ENCODE measurements at regions not wholly inside any gene's neighbourhood (a gene's known extent, or its start where the extent isn't known, plus 50 kb on each side); places are given as distances from the start of the nearest gene placed in this dataset.
"Not testable (repeated sequence)": the region's sequence is repeated elsewhere in the genome, so short reads cannot be mapped to it uniquely, and the experiment has no call there.

DNA sequence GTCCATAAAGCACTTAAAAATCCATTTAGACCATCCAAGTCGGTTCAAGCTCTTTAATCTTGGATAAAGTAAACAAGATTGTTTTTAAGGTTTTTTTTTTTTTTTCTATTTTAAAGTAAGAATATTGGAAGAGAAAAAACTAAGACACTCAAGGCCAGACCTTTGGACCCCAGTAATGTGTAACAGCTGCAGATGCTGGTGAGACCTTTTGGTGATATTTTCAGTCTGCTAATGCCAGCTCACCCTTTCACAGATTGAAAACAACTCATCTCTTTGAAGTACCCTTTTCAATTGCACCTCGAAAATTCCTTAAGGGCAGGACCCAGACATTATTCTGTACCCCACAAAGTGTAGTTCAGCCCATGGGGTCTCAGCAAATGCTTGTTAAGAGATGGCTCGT is 260.7 kb upstream of the CTNNB1 start:
- no peak overlapping the region for H3K27ac ChIP-seq
- no peaks in the 10 kb centered on the region for H3F3A ChIP-seq (ENCODE audit: insufficient read depth)
- no peaks in the 10 kb centered on the region for H3K4me1 ChIP-seq (ENCODE audit: insufficient read depth)
- no peak for TF ChIP-seq EZH2 (IDR thresholded peaks at IDR 0.05; ENCODE audit: insufficient read depth, poor library complexity, severe bottlenecking)
- TF ChIP-seq EZH2phosphoT487 (IDR thresholded peaks at IDR 0.05; ENCODE audit: insufficient read depth, low read depth), result no peak
- H2AFZ ChIP-seq, result no peak overlapping the region
- no peak for DNase-seq
- H3K9me2 ChIP-seq (ENCODE audit: insufficient read depth), result no peaks in the 10 kb centered on the region
- 14% methylated on average over 3 of the region's 3 CpGs for WGBS, 2 experiments (ENCODE audit: low coverage in 1 of 2, low lambda C conversion rate in 2 of 2, missing lambda C conversion rate in 2 of 2)
- no peaks in the 10 kb centered on the region for H3K79me2 ChIP-seq (ENCODE audit: insufficient read depth)
- no peak overlapping the region for H3K9ac ChIP-seq
- H3K9me3 ChIP-seq (ENCODE audit: low read depth), result no peaks in the 10 kb centered on the region
- no peaks in the 10 kb centered on the region for H4K20me1 ChIP-seq (ENCODE audit: insufficient read depth)
- in situ Hi-C loops (cut with MboI), result no loop called here
- H3K4me2 ChIP-seq (ENCODE audit: unreplicated experiment), result no peak overlapping the region
- no peak overlapping the region for H3K4me3 ChIP-seq
- H3K27me3 ChIP-seq (replicated peaks; ENCODE audit: insufficient read depth), result no peaks in the 10 kb centered on the region
- no peaks in the 10 kb centered on the region for H3K36me3 ChIP-seq (ENCODE audit: low read depth)

DNA sequence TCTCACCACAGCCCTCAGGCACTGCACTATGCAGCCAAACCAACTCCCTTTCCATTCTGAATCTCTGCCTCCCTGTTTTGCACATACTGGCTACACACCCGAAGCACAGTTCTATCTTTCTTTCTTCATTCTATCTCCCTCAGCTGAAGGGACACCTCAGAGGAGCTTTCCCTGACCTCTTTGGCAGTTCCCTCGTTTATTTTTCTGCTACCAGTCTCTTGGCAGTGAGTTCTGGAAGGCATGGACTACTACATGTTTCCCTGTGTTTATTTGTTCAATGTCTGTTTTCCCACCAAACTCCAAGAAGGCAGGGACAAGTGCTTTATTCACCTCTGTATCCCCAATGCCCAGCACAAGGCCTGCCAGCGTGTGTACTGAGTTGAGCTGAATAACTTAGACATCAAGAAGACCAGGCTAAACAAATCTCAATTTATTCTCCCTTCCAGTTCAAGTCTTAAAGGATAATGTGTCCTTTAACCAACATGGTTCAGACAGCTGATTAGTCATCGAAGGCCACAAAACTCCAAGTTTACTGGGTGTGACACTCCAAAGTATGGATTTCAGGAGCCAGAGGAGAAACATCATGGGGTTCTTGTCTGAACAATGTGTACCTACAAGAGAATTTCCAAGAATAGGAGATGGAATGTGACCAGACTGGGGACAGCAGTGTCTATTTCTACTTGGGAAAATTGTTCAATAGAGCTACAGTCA is 260.1 kb upstream of the CTNNB1 start:
- Histone ChIP-seq H3K27me3 (replicated peaks; ENCODE audit: insufficient read depth) (no peaks in the 10 kb centered on the region), H4K20me1 (ENCODE audit: insufficient read depth) (no peaks in the 10 kb centered on the region)
- in situ Hi-C loops (cut with MboI), result no loop called here

DNA sequence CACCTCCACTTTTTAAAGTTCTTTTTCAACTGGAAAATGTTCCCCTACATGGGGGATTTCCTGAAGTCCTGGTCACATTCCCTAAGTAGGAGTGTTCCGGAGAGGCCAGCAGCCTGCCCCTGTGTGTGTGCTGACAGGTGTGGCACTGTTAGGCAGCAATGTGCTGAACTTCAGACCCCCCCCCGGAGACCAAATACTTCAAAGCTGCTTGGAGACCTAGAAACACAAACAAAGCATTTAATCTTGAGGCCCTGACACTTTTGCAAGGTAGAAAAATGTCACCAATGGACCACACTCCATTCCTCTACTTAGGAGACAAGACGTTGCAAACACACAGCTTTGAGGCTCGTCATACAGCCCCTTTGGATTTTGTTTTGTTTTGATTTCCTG is 259.6 kb upstream of the CTNNB1 start:
- Histone ChIP-seq H3K27ac (no peak overlapping the region), H3F3A (ENCODE audit: insufficient read depth) (no peaks in the 10 kb centered on the region), H2AFZ (no peak overlapping the region), H3K9me2 (ENCODE audit: insufficient read depth) (no peaks in the 10 kb centered on the region), H3K79me2 (ENCODE audit: insufficient read depth) (no peaks in the 10 kb centered on the region), H3K4me2 (ENCODE audit: unreplicated experiment) (no peak overlapping the region), H3K4me3 (no peak overlapping the region), H3K36me3 (ENCODE audit: low read depth) (no peaks in the 10 kb centered on the region), H4K20me1 (ENCODE audit: insufficient read depth) (no peaks in the 10 kb centered on the region), H3K9me3 (ENCODE audit: low read depth) (no peaks in the 10 kb centered on the region), H3K9ac (no peak overlapping the region), H3K4me1 (ENCODE audit: insufficient read depth) (no peaks in the 10 kb centered on the region), H3K27me3 (replicated peaks; ENCODE audit: insufficient read depth) (no peaks in the 10 kb centered on the region)
- in situ Hi-C loops (cut with MboI), result no loop called here
- 27 to 35% methylated on average over 4 of the region's 4 CpGs for WGBS, 2 experiments (ENCODE audit: low coverage in 1 of 2, low lambda C conversion rate in 2 of 2, missing lambda C conversion rate in 2 of 2)
- TF ChIP-seq EZH2 (IDR thresholded peaks at IDR 0.05; ENCODE audit: insufficient read depth, poor library complexity, severe bottlenecking), result no peak
- TF ChIP-seq EZH2phosphoT487 (IDR thresholded peaks at IDR 0.05; ENCODE audit: insufficient read depth, low read depth), result no peak
- DNase-seq, result no peak

More for the DNA sequence above, 260.1 kb upstream of the CTNNB1 start:
- Histone ChIP-seq H3K9ac (no peak overlapping the region), H3K9me2 (ENCODE audit: insufficient read depth) (no peaks in the 10 kb centered on the region), H2AFZ (no peak overlapping the region), H3K9me3 (ENCODE audit: low read depth) (no peaks in the 10 kb centered on the region), H3K27ac (no peak overlapping the region), H3K4me1 (ENCODE audit: insufficient read depth) (no peaks in the 10 kb centered on the region), H3K36me3 (ENCODE audit: low read depth) (no peaks in the 10 kb centered on the region), H3K4me2 (ENCODE audit: unreplicated experiment) (no peak overlapping the region), H3K4me3 (no peak overlapping the region), H3F3A (ENCODE audit: insufficient read depth) (no peaks in the 10 kb centered on the region), H3K79me2 (ENCODE audit: insufficient read depth) (no peaks in the 10 kb centered on the region)
- TF ChIP-seq EZH2phosphoT487 (IDR thresholded peaks at IDR 0.05; ENCODE audit: insufficient read depth, low read depth) (no peak), EZH2 (IDR thresholded peaks at IDR 0.05; ENCODE audit: insufficient read depth, poor library complexity, severe bottlenecking) (no peak)
- 1 to 3% methylated on average over 4 of the region's 4 CpGs for WGBS, 2 experiments (ENCODE audit: low coverage in 1 of 2, low lambda C conversion rate in 2 of 2, missing lambda C conversion rate in 2 of 2)
- DNase-seq, result no peak

DNA sequence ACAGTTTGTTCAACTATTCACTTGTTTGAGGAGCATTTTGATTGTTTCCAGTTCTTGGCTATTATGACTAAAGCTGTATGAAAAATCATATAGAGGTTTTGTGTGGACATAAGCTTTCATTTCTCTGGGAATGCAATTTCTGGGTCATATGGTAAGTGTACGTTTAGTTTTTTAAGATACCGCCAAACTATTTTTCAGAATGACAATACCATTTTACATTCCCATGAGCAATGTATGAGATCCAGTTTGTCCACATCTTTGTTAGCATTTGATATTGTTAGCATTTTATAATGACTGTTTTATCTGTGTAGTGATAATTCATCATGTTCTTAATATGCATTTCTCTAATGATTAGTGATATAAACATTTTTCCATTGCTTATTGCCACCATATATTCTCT is 258.7 kb upstream of the CTNNB1 start:
- Histone ChIP-seq H3K27ac (no peak overlapping the region), H3F3A (ENCODE audit: insufficient read depth) (no peaks in the 10 kb centered on the region), H3K4me2 (ENCODE audit: unreplicated experiment) (no peak overlapping the region), H4K20me1 (ENCODE audit: insufficient read depth) (no peaks in the 10 kb centered on the region), H3K9me3 (ENCODE audit: low read depth) (no peaks in the 10 kb centered on the region), H3K27me3 (replicated peaks; ENCODE audit: insufficient read depth) (no peaks in the 10 kb centered on the region), H3K4me3 (no peak overlapping the region), H3K36me3 (ENCODE audit: low read depth) (no peaks in the 10 kb centered on the region), H3K79me2 (ENCODE audit: insufficient read depth) (no peaks in the 10 kb centered on the region), H2AFZ (no peak overlapping the region), H3K9ac (no peak overlapping the region), H3K4me1 (ENCODE audit: insufficient read depth) (no peaks in the 10 kb centered on the region), H3K9me2 (ENCODE audit: insufficient read depth) (no peaks in the 10 kb centered on the region)
- WGBS, 2 experiments (ENCODE audit: low coverage in 1 of 2, low lambda C conversion rate in 2 of 2, missing lambda C conversion rate in 2 of 2), result 87 to 88% methylated on average over 2 of the region's 2 CpGs
- TF ChIP-seq EZH2phosphoT487 (IDR thresholded peaks at IDR 0.05; ENCODE audit: insufficient read depth, low read depth) (no peak), EZH2 (IDR thresholded peaks at IDR 0.05; ENCODE audit: insufficient read depth, poor library complexity, severe bottlenecking) (no peak)
- in situ Hi-C loops (cut with MboI), result no loop called here
- DNase-seq, result no peak

DNA sequence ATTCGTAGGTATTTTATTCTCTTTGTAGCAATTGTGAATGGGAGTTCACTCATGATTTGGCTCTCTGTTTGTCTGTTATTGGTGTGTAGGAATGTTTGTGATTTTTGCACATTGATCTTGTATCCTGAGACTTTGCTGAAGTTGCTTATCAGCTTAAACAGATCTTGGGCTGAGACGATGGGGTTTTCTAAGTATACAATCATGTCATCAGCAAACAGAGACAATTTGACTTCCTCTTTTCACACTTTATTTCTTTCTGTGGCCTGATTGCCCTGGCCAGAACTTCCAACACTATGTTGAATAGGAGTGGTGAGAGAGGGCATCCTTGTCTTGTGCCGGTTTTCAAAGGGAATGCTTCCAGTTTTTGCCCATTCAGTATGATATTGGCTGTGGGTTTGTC is 252.3 kb upstream of the CTNNB1 start:
- in situ Hi-C loops (cut with MboI); H3K9ac ChIP-seq; H3K79me2 ChIP-seq (ENCODE audit: insufficient read depth); DNase-seq; H3F3A ChIP-seq (ENCODE audit: insufficient read depth); H3K4me1 ChIP-seq (ENCODE audit: insufficient read depth); H2AFZ ChIP-seq; H4K20me1 ChIP-seq (ENCODE audit: insufficient read depth); H3K36me3 ChIP-seq (ENCODE audit: low read depth); H3K4me2 ChIP-seq (ENCODE audit: unreplicated experiment); H3K9me2 ChIP-seq (ENCODE audit: insufficient read depth); H3K9me3 ChIP-seq (ENCODE audit: low read depth); H3K4me3 ChIP-seq; H3K27me3 ChIP-seq (replicated peaks; ENCODE audit: insufficient read depth); H3K27ac ChIP-seq: not testable (repeated sequence)
- 56% methylated on average over 3 of the region's 3 CpGs for WGBS, 2 experiments (ENCODE audit: low coverage in 1 of 2, low lambda C conversion rate in 2 of 2, missing lambda C conversion rate in 2 of 2)

DNA sequence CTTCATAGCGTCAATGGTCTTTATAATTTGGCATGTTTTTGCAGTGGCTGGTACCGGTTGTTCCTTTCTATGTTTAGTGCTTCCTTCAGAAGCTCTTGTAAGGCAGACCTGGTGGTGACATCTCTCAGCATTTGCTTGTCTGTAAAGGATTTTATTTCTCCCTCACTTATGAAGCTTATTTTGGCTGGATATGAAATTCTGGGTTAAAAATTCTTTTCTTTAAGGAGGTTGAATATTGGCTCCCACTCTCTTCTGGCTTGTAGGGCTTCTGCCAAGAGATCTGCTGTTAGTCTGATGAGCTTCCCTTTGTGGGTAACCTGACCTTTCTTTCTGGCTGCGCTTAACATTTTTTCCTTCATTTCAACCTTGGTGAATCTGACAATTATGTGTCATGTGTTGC is 250.0 kb upstream of the CTNNB1 start:
- H3K9me2 ChIP-seq (ENCODE audit: insufficient read depth); H3K36me3 ChIP-seq (ENCODE audit: low read depth); H3K27ac ChIP-seq; in situ Hi-C loops (cut with MboI); H3K4me1 ChIP-seq (ENCODE audit: insufficient read depth); DNase-seq; H3K79me2 ChIP-seq (ENCODE audit: insufficient read depth); H3K9me3 ChIP-seq (ENCODE audit: low read depth); H3K4me2 ChIP-seq (ENCODE audit: unreplicated experiment); H3K4me3 ChIP-seq; H3F3A ChIP-seq (ENCODE audit: insufficient read depth); H3K9ac ChIP-seq; H3K27me3 ChIP-seq (replicated peaks; ENCODE audit: insufficient read depth); H4K20me1 ChIP-seq (ENCODE audit: insufficient read depth); H2AFZ ChIP-seq: not testable (repeated sequence)
- 49 to 61% methylated on average over 3 of the region's 3 CpGs for WGBS, 2 experiments (ENCODE audit: low coverage in 1 of 2, low lambda C conversion rate in 2 of 2, missing lambda C conversion rate in 2 of 2)
